Activated CD8-positive, alpha-beta memory T cell treated with anti-CD3 and anti-CD28 coated beads, Interleukin-2, amount 10 ng/mL, durations not matched to agents 7 days and 5 days (primary cell): ENCODE measurements at regions not wholly inside any gene's neighbourhood (a gene's known extent, or its start where the extent isn't known, plus 50 kb on each side); places are given as distances from the start of the nearest gene placed in this dataset.

Source experiments
- ATAC-seq: fragments of 150-1000 bp; cut with Tn5 transposase; one replicate; pipeline ENCODE4 v1.10.0; 2021; ENCODE audit warnings: moderate library complexity
- CTCF ChIA-PET: fragments of 350-600 bp; sonication (Branson Sonifier 250); formaldehyde crosslinking; loops from one replicate; lab custom pipeline; 2021; ENCODE audit warnings: antibody characterized with exemption; lab: Charles Lee
- DNase-seq: peaks from one replicate; pipeline ENCODE4 v3.0.0-alpha.2; 2020
- H3K27ac Mint-ChIP-seq: one replicate; pipeline ENCODE4 v1.8.0; 2021; ENCODE audit warnings: mild to moderate bottlenecking, mixed read lengths
- H3K27me3 Mint-ChIP-seq: one replicate; pipeline ENCODE4 v1.8.0; 2021; ENCODE audit warnings: mixed read lengths
- H3K36me3 Mint-ChIP-seq: one replicate; pipeline ENCODE4 v1.8.0; 2021; ENCODE audit warnings: mild to moderate bottlenecking, mixed read lengths
- H3K4me1 Mint-ChIP-seq: one replicate; pipeline ENCODE4 v1.8.0; 2021; ENCODE audit warnings: mixed read lengths
- H3K4me3 Mint-ChIP-seq: one replicate; pipeline ENCODE4 v1.8.0; 2021; ENCODE audit warnings: mild to moderate bottlenecking, moderate library complexity, mixed read lengths
- H3K9me3 Mint-ChIP-seq: one replicate; pipeline ENCODE4 v1.8.0; 2022; ENCODE audit warnings: low read depth, mixed read lengths

DNA sequence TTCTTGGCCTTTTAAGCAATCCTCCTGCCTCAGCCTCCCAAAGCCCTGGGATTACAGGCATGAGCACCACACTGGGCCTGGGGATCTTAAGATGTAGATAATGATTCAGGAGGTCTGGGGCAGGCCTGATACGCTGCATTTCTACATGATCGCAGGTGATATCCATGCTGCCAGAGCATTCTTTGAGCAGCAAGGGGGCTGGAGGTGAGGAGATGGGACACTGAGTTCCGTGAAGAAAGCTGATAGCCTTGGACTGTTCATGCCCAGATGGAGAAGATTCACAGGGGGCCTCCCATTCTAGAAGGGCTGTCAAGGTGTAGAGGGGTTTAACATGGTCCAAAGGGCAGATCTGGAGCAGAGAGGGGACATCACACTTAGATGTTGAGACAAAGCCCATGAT, 480.3 kb downstream of the RPS24 start:
- Mint-ChIP-seq H3K4me3 (no peak overlapping the region), H3K4me1 (no peaks in the 10 kb centered on the region), H3K36me3 (no peaks in the 10 kb centered on the region), H3K27me3 (peaks cover 9% of the 10 kb centered on the region), H3K27ac (no peak overlapping the region), H3K9me3 (no peaks in the 10 kb centered on the region)
- ATAC-seq, result no peak
- CTCF ChIA-PET, result no interaction called here
- no peak for DNase-seq

DNA sequence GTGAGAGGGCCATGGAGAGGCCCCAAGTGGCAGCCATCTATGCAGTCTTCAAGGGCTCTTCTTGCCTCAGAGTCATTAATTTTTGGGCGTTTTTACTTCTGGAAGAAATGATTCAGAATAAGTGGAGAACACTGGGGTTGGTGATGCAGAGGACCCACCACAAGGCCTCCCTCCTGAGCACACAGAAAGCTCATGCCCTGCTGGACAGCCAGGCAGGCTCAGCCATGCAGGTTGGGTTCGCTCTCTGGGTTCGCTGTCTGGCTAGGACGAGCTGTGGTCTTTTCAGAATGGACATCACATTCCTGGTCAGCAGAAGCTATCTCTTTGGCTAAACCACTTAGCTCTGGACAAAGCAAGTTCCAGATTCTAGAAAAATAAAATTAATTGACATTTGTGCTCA, 480.8 kb downstream of the RPS24 start:
- ATAC-seq (no peak), DNase-seq (no peak)
- Mint-ChIP-seq H3K9me3 (no peaks in the 10 kb centered on the region), H3K4me3 (no peak overlapping the region), H3K27ac (no peak overlapping the region), H3K27me3 (peaks cover 12% of the 10 kb centered on the region), H3K4me1 (no peaks in the 10 kb centered on the region), H3K36me3 (no peaks in the 10 kb centered on the region)
- CTCF ChIA-PET, result interaction anchor here (1.1 kb wide), 1 partner anchor 681 kb away, joined by 3 read pairs; no protein-coding TSS in a partner anchor

DNA sequence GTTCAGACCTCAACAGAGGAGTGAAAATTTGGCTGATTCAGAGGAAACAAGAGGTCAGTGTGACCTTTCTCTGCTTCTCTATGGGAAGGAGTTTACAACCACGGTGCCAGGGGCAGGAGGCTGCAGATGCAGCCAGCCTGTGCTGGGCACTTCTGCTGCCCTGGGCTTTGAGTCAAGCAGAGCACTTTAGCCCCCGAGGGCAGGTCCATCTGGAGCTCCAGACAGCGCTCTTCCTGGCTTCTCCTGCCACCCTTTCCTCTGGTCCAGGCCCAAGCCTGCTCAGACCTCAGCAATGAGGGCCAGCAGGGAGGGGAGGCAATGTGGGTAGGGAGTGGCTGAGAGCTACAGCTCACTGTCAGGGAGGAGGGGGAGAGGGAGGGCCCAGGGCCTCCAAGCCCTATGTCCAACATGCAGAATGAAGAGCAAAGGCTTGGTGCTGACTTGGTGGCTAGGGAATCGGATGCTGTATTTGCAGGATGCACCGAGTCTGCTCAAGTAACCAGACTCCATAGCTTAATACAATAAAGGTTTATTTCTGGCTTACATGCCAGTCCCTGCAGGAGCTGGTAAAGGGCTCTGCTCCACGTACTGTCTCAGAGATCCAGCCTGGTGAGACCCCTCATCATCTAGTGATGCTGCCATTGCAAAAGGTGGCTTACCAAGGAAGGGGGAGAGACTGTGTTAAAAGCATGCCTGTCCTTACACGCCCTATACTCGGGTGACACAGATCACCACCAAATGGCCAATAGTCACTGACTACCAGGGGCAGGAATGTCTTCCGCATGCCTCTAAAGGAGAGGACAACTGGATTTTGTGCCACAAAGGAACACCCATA, 481.6 kb downstream of the RPS24 start:
- CTCF ChIA-PET, result interaction anchor here (1.1 kb wide), 1 partner anchor 680 kb away, joined by 3 read pairs; no protein-coding TSS in a partner anchor
- no peak overlapping the region for H3K27ac Mint-ChIP-seq
- DNase-seq (no peak), ATAC-seq (no peak)
- no peaks in the 10 kb centered on the region for H3K4me1 Mint-ChIP-seq
- H3K27me3 Mint-ChIP-seq, result peaks cover 7% of the 10 kb centered on the region
- no peaks in the 10 kb centered on the region for H3K9me3 Mint-ChIP-seq
- no peaks in the 10 kb centered on the region for H3K36me3 Mint-ChIP-seq
- no peak overlapping the region for H3K4me3 Mint-ChIP-seq

GRCh38 chr10:78515873-78516153, 482.1 kb downstream of the RPS24 start:
- ATAC-seq, result no peak
- H3K36me3 Mint-ChIP-seq, result no peaks in the 10 kb centered on the region
- H3K27ac Mint-ChIP-seq, result no peak overlapping the region
- no peak for DNase-seq
- no peak overlapping the region for H3K4me3 Mint-ChIP-seq
- CTCF ChIA-PET, result no interaction called here
- peaks cover 7% of the 10 kb centered on the region for H3K27me3 Mint-ChIP-seq
- no peaks in the 10 kb centered on the region for H3K9me3 Mint-ChIP-seq
- H3K4me1 Mint-ChIP-seq, result no peaks in the 10 kb centered on the region

DNA sequence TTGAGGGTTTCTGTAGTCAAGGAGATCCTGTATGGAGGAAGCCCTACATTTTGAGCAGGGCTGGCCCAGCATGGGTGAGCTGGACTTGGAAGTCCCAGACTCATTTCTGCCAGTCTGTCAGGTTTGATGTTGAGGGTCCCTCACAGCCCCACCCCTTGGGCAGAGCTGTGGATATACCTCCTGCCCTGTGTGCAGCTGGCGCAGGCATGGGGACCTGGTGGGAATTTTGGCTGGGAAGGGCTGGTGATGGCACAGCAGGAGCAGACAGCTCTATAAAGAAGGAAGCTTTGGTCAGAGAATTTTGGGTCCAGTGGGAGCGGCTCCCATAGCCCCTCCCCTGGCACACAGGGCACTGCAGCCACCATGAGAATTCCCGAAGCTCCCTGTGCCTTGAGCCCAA, 482.6 kb downstream of the RPS24 start:
- CTCF ChIA-PET, result no interaction called here

DNA sequence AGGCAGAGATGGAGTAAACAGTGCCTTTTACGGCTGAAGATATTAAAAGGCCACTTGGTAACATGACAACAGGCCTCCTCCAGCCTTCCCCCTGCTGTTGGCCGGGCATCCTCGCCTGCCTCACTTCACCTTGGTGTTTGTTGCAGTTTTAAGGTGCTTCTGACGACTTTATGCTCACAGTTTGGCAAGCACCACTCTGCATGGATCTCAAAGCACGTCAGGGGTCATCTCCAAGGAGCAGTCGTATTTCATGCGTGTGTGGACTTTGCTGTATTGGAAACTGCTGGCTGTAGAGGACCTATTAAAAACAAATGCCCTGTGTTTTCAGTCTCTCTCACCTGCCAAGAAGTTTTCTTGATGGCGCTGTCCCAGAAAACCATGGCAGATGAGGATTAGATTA, 483.1 kb downstream of the RPS24 start:
- Mint-ChIP-seq H3K27ac (no peak overlapping the region), H3K4me3 (no peak overlapping the region), H3K27me3 (peaks cover 7% of the 10 kb centered on the region), H3K9me3 (no peaks in the 10 kb centered on the region), H3K36me3 (no peaks in the 10 kb centered on the region), H3K4me1 (no peaks in the 10 kb centered on the region)
- DNase-seq, result no peak
- CTCF ChIA-PET, result no interaction called here
- ATAC-seq, result no peak

More for the DNA sequence above, 482.6 kb downstream of the RPS24 start:
- H3K4me1 Mint-ChIP-seq, result no peaks in the 10 kb centered on the region
- H3K9me3 Mint-ChIP-seq, result no peaks in the 10 kb centered on the region
- ATAC-seq (no peak), DNase-seq (no peak)
- H3K27me3 Mint-ChIP-seq, result peaks cover 7% of the 10 kb centered on the region
- no peaks in the 10 kb centered on the region for H3K36me3 Mint-ChIP-seq
- no peak overlapping the region for H3K4me3 Mint-ChIP-seq
- no peak overlapping the region for H3K27ac Mint-ChIP-seq

DNA sequence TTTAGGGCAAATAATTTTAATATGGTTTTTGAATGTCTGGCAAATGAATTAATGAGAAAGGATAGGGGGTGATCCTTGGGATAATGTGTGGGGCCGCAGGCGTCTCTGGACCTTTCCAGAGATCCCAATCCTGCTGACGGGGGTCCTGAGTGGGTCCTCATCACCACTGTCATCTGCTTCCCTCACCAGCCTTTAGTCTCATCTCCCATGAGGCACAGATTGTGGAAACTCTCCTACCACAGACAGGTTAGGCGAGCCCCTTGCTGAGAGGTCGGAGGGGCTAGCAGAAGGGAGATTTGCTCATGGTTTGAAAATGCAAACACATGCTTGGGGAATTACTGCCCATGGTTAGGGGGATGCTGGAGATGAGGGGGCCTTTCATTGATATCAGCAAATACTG, 484.6 kb downstream of the RPS24 start:
- H3K36me3 Mint-ChIP-seq, result no peaks in the 10 kb centered on the region
- no peak for DNase-seq
- no peak overlapping the region for H3K27ac Mint-ChIP-seq
- no peaks in the 10 kb centered on the region for H3K4me1 Mint-ChIP-seq
- peaks cover 7% of the 10 kb centered on the region for H3K27me3 Mint-ChIP-seq
- H3K9me3 Mint-ChIP-seq, result no peaks in the 10 kb centered on the region
- ATAC-seq, result no peak
- H3K4me3 Mint-ChIP-seq, result no peak overlapping the region
- CTCF ChIA-PET, result no interaction called here

DNA sequence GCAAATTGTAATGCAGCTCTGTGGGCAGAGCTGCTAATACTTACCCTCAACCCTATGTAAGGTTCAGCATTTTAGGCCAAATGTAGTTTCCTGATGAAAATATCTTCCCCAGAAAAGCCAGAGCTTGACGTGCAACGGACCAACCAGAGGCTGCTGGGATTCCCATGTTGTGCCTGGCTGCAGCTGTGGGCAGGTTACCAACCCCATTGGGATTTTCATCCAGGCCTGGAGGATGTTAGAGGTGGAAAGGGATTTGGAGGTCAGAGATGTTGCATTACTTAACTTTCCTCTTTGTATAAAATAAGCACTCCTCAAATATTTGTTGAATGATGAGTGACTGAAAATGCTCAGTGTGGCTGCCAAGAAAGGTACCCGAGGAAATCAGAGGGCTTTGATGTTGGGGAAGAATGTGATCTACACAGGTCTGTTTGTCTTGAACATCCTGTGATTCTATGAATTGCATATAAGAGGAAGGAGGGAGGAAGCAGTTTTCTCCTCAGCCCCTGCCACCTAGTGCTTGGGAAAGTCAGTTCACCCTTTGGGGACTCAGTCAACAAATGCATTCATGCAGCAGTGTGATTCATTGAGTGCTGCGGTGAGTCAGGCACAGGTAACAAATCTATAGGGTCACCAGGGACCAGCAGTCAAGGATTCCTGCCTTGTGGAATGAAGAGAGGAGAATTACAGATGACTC, 487.2 kb downstream of the RPS24 start:
- CTCF ChIA-PET, result no interaction called here
- no peak overlapping the region for H3K4me3 Mint-ChIP-seq
- H3K27ac Mint-ChIP-seq, result no peak overlapping the region
- peaks cover 14% of the 10 kb centered on the region for H3K27me3 Mint-ChIP-seq
- H3K9me3 Mint-ChIP-seq, result no peaks in the 10 kb centered on the region
- DNase-seq (peak; percentile 36), ATAC-seq (no peak)
- H3K36me3 Mint-ChIP-seq, result no peaks in the 10 kb centered on the region
- H3K4me1 Mint-ChIP-seq, result no peaks in the 10 kb centered on the region

GRCh38 chr10:78523453-78523852, 489.8 kb downstream of the RPS24 start:
- H3K9me3 Mint-ChIP-seq, result no peaks in the 10 kb centered on the region
- H3K27me3 Mint-ChIP-seq, result peaks cover 17% of the 10 kb centered on the region
- H3K27ac Mint-ChIP-seq, result no peak overlapping the region
- H3K4me1 Mint-ChIP-seq, result no peaks in the 10 kb centered on the region
- H3K36me3 Mint-ChIP-seq, result no peaks in the 10 kb centered on the region
- H3K4me3 Mint-ChIP-seq, result no peak overlapping the region
- ATAC-seq (no peak), DNase-seq (no peak)
- CTCF ChIA-PET, result no interaction called here

DNA sequence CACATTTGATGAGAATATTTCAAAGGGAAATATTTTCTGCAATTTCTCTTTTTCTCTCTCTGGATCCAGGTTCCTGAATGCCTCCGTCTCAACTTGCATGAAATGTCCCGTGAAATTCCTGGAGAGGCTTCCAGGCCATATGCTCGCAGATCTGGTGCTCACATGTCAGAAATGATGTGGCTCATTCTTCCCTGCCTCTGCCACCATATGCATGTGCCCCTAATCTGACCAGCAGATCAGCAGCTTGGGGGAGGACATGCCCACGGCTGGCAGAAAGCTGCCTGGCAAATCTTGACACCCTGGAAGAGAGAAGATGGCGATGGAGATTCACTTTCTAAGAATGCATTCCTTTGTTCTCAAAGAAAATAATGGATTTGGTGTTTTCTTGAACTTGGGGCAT, 490.7 kb downstream of the RPS24 start:
- Mint-ChIP-seq H3K4me1 (no peaks in the 10 kb centered on the region), H3K36me3 (no peaks in the 10 kb centered on the region), H3K27me3 (peaks cover 11% of the 10 kb centered on the region), H3K27ac (no peak overlapping the region), H3K9me3 (no peaks in the 10 kb centered on the region), H3K4me3 (no peak overlapping the region)
- DNase-seq, result no peak
- ATAC-seq, result no peak
- CTCF ChIA-PET, result no interaction called here

DNA sequence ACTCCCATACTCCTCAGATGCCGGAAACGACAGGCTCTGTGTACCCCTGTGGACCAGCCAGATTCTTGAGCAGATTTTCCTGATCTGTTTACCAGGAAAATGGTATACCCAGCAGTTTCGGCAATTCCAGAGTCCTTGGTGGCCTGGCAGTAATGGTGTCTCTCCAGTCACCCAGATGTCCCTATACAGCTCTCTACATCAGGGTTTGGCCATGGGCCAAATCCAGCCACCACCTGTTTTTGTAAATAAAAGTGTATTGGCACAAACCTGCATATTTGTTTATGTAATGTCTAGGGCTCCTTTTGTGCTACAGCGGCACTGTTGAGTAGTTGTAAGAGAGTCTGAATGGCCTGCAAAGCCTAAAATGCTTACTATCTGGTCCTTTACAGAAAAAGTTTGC, 491.3 kb downstream of the RPS24 start:
- ATAC-seq, result no peak
- CTCF ChIA-PET, result no interaction called here

DNA sequence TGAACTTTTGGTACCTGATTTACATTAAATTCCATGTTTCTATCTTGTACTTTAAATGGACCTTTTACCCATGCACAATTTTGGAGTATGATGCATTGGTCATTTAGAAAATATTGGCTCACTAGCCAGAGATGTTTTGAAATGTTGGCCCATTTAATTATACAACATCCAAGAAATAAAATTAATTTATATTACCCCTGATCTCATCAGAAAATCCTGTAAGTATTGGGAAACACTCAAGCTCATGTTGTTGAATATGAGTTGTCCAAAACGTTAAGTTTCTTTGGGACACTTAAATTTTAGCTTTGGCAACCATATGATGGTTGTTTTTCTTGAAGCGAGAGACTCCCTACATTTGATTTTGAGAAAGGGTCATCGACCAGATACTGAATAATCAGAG, 492.7 kb downstream of the RPS24 start:
- Mint-ChIP-seq H3K27ac (no peak overlapping the region), H3K9me3 (no peaks in the 10 kb centered on the region), H3K27me3 (peaks cover 10% of the 10 kb centered on the region), H3K4me3 (no peak overlapping the region), H3K4me1 (no peaks in the 10 kb centered on the region), H3K36me3 (no peaks in the 10 kb centered on the region)
- no peak for DNase-seq
- CTCF ChIA-PET, result no interaction called here
- no peak for ATAC-seq

More for the DNA sequence above, 491.3 kb downstream of the RPS24 start:
- peaks cover 10% of the 10 kb centered on the region for H3K27me3 Mint-ChIP-seq
- no peaks in the 10 kb centered on the region for H3K36me3 Mint-ChIP-seq
- no peak overlapping the region for H3K27ac Mint-ChIP-seq
- DNase-seq, result no peak
- no peaks in the 10 kb centered on the region for H3K4me1 Mint-ChIP-seq
- H3K4me3 Mint-ChIP-seq, result no peak overlapping the region
- H3K9me3 Mint-ChIP-seq, result no peaks in the 10 kb centered on the region

DNA sequence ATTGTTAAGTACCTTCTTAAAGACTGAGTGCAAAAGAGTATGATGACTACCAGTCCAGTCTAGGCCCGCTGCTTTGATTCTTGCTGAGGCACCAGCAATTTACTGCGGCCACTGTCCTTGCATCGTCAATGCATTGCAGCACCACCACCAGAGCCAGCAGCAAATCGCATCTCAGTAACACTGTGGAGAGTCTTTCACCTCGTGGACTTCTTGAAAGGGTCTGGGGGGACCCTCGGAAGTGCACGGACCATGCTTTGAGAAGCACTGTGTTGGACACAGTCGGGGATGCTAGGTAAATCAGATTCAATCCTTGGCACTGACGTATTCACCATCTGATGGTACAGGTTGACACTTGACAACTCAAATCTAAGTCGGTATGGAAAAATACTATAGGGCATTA, 493.6 kb downstream of the RPS24 start:
- Mint-ChIP-seq H3K36me3 (no peaks in the 10 kb centered on the region), H3K4me3 (no peak overlapping the region), H3K9me3 (no peaks in the 10 kb centered on the region), H3K4me1 (no peaks in the 10 kb centered on the region), H3K27me3 (peaks cover 13% of the 10 kb centered on the region), H3K27ac (no peak overlapping the region)
- CTCF ChIA-PET, result no interaction called here
- ATAC-seq (no peak), DNase-seq (no peak)

DNA sequence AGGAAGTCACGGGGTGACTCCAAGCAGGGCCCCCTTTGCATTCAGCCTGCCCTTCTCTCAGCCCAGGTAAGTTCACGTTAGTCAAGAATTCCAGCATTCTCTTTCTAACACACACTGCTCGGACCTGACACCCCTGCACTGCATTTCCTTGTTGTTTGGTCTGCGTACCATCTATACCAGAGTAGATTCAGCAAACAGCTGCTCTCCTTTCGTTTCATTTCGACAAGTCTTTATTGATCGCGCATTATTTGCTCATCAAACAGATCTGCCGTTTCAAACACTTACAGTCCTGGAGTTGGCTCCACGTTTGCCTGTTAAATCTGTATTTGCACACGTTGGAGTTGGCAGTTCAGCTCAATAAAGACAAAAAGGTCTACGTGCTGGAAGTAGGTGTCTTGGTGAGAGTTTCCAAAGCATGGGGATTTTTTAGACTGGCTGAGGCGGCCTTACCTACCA, 495.1 kb downstream of the RPS24 start:
- no peaks in the 10 kb centered on the region for H3K36me3 Mint-ChIP-seq
- H3K9me3 Mint-ChIP-seq, result no peaks in the 10 kb centered on the region
- H3K27me3 Mint-ChIP-seq, result peaks cover 16% of the 10 kb centered on the region
- H3K4me3 Mint-ChIP-seq, result no peak overlapping the region
- H3K4me1 Mint-ChIP-seq, result no peaks in the 10 kb centered on the region
- DNase-seq, result no peak
- CTCF ChIA-PET, result no interaction called here
- H3K27ac Mint-ChIP-seq, result no peak overlapping the region
- no peak for ATAC-seq
